AG10803 (cell line): ENCODE measurements at regions not wholly inside any gene's neighbourhood (a gene's known extent, or its start where the extent isn't known, plus 50 kb on each side); places are given as distances from the start of the nearest gene placed in this dataset.
A peak's percentile ranks its signal among the peaks of the same experiment; 100 is the strongest.
"Not testable (repeated sequence)": the region's sequence is repeated elsewhere in the genome, so short reads cannot be mapped to it uniquely, and the experiment has no call there.

Experiments
- DNase-seq: peaks from one replicate; pipeline ENCODE4 v3.0.0; 2010; ENCODE audit warnings: low read depth
- H3K4me3 ChIP-seq: 2 replicates; pipeline ENCODE4 v1.5.1; 2011; ENCODE audit warnings: mild to moderate bottlenecking, low read length, control low read depth
- CTCF ChIP-seq: conservative IDR thresholded peaks from 2 replicates; pipeline ENCODE4 v1.5.1; 2011; ENCODE audit warnings: mild to moderate bottlenecking, low read length, control low read depth, inconsistent platforms

DNA sequence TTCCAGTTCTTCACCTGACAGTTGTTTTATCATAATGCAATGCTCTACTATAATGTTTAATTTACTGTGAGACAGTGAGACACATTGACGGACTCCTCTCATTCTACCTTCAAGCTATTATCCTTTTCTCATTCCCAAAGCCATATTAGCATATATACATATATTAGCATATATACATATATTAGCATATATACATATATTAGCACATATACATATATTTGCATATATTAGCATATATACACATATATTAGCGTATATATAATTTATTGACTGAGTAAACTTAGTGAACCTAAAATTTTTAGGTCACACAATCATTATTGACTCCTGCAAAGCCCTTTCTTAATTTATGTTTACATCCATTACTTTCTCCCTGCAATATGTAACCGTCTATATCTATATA is 555.0 kb upstream of the ADGRB3 start:
- TF ChIP-seq CTCF: no peak
- no peak for DNase-seq
- no peak overlapping the region for H3K4me3 ChIP-seq

- DNase-seq: no peak
- TF ChIP-seq CTCF: no peak
- H3K4me3 ChIP-seq: no peak overlapping the region
Observed at GRCh38 chr6:68077661-68078060, 557.4 kb upstream of the ADGRB3 start.

DNA sequence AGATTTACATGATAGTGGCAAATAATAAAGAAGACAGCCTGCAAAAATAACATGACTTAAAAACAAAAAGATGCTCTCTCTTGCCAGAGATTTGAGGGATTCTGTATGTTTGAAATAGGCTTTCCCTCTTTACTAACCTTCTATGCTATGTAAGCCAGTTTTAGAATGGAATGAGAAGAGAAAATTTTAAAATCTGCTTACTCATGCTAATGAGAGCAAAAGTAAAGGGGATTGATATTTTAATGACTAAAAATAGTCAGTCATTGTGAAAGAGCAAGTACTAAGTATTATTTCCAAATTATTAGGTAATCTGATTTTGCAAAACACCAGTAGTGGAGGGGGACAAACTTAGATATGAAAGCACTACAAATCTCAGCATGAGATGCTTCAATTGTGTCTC is 563.3 kb upstream of the ADGRB3 start:
- TF ChIP-seq CTCF: no peak
- DNase-seq: no peak
- H3K4me3 ChIP-seq: no peak overlapping the region

- no peak for DNase-seq
- no peak overlapping the region for H3K4me3 ChIP-seq
- TF ChIP-seq CTCF: no peak
Observed at GRCh38 chr6:68069921-68070710, 565.0 kb upstream of the ADGRB3 start.

GRCh38 chr6:68059899-68060298 is 575.2 kb upstream of the ADGRB3 start:
- no peak overlapping the region for H3K4me3 ChIP-seq
- TF ChIP-seq CTCF: no peak
- peak; percentile 3 for DNase-seq

GRCh38 chr6:68059261-68059660 is 575.8 kb upstream of the ADGRB3 start:
- H3K4me3 ChIP-seq: no peak overlapping the region
- DNase-seq: no peak
- TF ChIP-seq CTCF: no peak

DNA sequence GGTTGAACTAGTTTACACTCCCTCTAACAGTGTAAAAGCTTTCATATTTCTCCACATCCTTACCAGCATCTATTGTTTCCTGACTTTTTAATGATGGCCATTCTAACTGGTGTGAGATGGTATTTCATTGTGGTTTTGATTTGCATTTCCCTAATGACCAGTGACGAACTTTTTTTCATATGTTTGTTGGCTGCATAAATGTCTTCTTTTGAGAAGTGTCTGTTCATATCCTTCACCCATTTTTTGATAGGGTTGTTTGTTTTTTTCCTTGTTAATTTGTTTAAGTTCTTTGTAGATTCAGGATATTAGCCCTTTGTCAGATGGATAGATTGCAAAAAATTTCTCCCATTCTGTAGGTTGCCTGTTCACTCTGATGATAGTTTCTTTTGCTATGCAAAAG is 578.5 kb upstream of the ADGRB3 start:
- H3K4me3 ChIP-seq, DNase-seq: not testable (repeated sequence)

DNA sequence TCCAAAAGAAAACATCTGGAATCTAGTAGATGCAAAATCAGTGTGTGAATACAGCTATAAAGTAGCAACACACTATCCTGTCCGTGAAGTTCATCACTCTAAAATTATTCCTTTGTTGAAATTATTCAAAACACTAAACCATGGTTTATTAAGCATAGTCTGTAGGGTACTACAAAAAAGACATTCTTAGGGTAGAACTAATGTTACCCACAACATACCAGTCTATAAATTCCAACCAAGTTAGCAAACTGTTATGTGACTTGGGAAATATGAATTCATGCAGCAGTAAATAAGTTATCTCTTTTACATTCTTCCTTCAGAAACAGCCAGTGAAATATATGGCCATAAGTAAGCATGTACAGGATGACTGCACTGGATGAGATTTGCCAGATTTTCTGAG is 580.3 kb upstream of the ADGRB3 start:
- no peak overlapping the region for H3K4me3 ChIP-seq
- peak; percentile 20 for DNase-seq
- no peak for TF ChIP-seq CTCF
